ENCODE measurements at regions not wholly inside any gene's neighbourhood (a gene's known extent, or its start where the extent isn't known, plus 50 kb on each side); places are given as distances from the start of the nearest gene placed in this dataset.
"Not testable (repeated sequence)": the region's sequence is repeated elsewhere in the genome, so short reads cannot be mapped to it uniquely, and the experiment has no call there.

GRCh38 chr9:38123359-38123758 lies 54.3 kb upstream of the SHB start:
- TF ChIP-seq CTCF (IDR thresholded peaks at IDR 0.05; ENCODE audit: low read length); EZH2 (IDR thresholded peaks at IDR 0.05; ENCODE audit: borderline replicate concordance, low read length): not testable (repeated sequence)

All from OCI-LY1 (cell line).